H9 (cell line): ENCODE measurements at regions not wholly inside any gene's neighbourhood (a gene's known extent, or its start where the extent isn't known, plus 50 kb on each side); places are given as distances from the start of the nearest gene placed in this dataset.

Experiments
- DNase-seq: peaks from one replicate; pipeline ENCODE4 v3.0.0-alpha.2; 2017
- H2AFZ ChIP-seq: one replicate; pipeline ENCODE4 v1.6.1; 2013; ENCODE audit warnings: mild to moderate bottlenecking, low read length, control low read depth, moderate library complexity
- H2AK5ac ChIP-seq: 2 replicates; pipeline ENCODE4 v1.6.1; 2013; ENCODE audit warnings: low read length, control low read depth, mixed read lengths; ENCODE audit not compliant: insufficient read length
- H2BK120ac ChIP-seq: one replicate; pipeline ENCODE4 v1.6.1; 2013; ENCODE audit warnings: low read depth, mild to moderate bottlenecking, low read length, control low read depth, inconsistent platforms; ENCODE audit not compliant: poor library complexity, severe bottlenecking
- H2BK12ac ChIP-seq: 2 replicates; pipeline ENCODE4 v1.6.1; 2013; ENCODE audit warnings: low read length, control low read depth, mixed read lengths, low read depth; ENCODE audit not compliant: insufficient read length
- H2BK15ac ChIP-seq: 2 replicates; pipeline ENCODE4 v1.6.1; 2013; ENCODE audit warnings: low read depth, low read length, control low read depth
- H2BK20ac ChIP-seq: one replicate; pipeline ENCODE4 v1.6.1; 2013; ENCODE audit warnings: low read depth, mild to moderate bottlenecking, low read length, control low read depth, inconsistent platforms; ENCODE audit not compliant: poor library complexity, severe bottlenecking
- H2BK5ac ChIP-seq: 2 replicates; pipeline ENCODE4 v1.6.1; 2013; ENCODE audit warnings: low read length, control low read depth, mixed read lengths; ENCODE audit not compliant: insufficient read length
- H3K14ac ChIP-seq: 2 replicates; pipeline ENCODE4 v1.6.1; 2013; ENCODE audit warnings: low read length, control low read depth; ENCODE audit not compliant: insufficient read depth
- H3K18ac ChIP-seq: 2 replicates; pipeline ENCODE4 v1.6.1; 2013; ENCODE audit warnings: low read depth, mild to moderate bottlenecking, mixed read lengths, low read length, control low read depth; ENCODE audit not compliant: insufficient read length
- H3K23ac ChIP-seq: 2 replicates; pipeline ENCODE4 v1.6.1; 2013; ENCODE audit warnings: low read length, control low read depth, mixed read lengths, low read depth; ENCODE audit not compliant: insufficient read length
- H3K23me2 ChIP-seq: 2 replicates; pipeline ENCODE4 v1.6.1; 2013; ENCODE audit warnings: low read depth, mild to moderate bottlenecking, mixed read lengths, low read length, control low read depth; ENCODE audit not compliant: insufficient read length, poor library complexity, severe bottlenecking
- H3K27ac ChIP-seq: 2 replicates; pipeline ENCODE4 v1.5.1; 2013; ENCODE audit warnings: low read length, control low read depth, mixed read lengths, low read depth; ENCODE audit not compliant: insufficient read length
- H3K27me3 ChIP-seq: 2 replicates; pipeline ENCODE4 v1.6.1; 2013; ENCODE audit warnings: low read length, control low read depth, inconsistent platforms; ENCODE audit not compliant: insufficient read depth
- H3K4ac ChIP-seq: 2 replicates; pipeline ENCODE4 v1.6.1; 2013; ENCODE audit warnings: low read depth, mild to moderate bottlenecking, control low read depth, inconsistent platforms, low read length, moderate library complexity
- H3K4me1 ChIP-seq: 2 replicates; pipeline ENCODE4 v1.6.1; 2013; ENCODE audit warnings: low read length, control low read depth, inconsistent platforms; ENCODE audit not compliant: insufficient read depth
- H3K4me2 ChIP-seq: 2 replicates; pipeline ENCODE4 v1.6.1; 2013; ENCODE audit warnings: low read length, control low read depth, mixed read lengths; ENCODE audit not compliant: insufficient read length, insufficient read depth
- H3K56ac ChIP-seq: 2 replicates; pipeline ENCODE4 v1.6.1; 2013; ENCODE audit warnings: low read depth, mild to moderate bottlenecking, mixed read lengths, low read length, control low read depth; ENCODE audit not compliant: insufficient read length
- H3K79me1 ChIP-seq: 2 replicates; pipeline ENCODE4 v1.6.1; 2013; ENCODE audit warnings: low read depth, mild to moderate bottlenecking, moderate library complexity, low read length, control low read depth, inconsistent platforms; ENCODE audit not compliant: insufficient read depth, poor library complexity, severe bottlenecking
- H3K79me2 ChIP-seq: 2 replicates; pipeline ENCODE4 v1.6.1; 2013; ENCODE audit warnings: low read length, control low read depth, inconsistent platforms; ENCODE audit not compliant: insufficient read depth
- H3K9ac ChIP-seq: 2 replicates; pipeline ENCODE4 v1.6.1; 2013; ENCODE audit warnings: low read length, control low read depth, mixed read lengths; ENCODE audit not compliant: insufficient read length; ENCODE audit errors: extremely low read depth
- H3K9me3 ChIP-seq: one replicate; pipeline ENCODE4 v1.6.1; 2013; ENCODE audit warnings: low read depth, low read length, inconsistent platforms; ENCODE audit not compliant: control insufficient read depth
- H3T11ph ChIP-seq: one replicate; pipeline ENCODE4 v1.6.1; 2013; ENCODE audit warnings: mild to moderate bottlenecking, low read length, control low read depth, inconsistent platforms
- H4K20me1 ChIP-seq: one replicate; pipeline ENCODE4 v1.6.1; 2013; ENCODE audit not compliant: control insufficient read depth, insufficient read length, insufficient read depth
- H4K5ac ChIP-seq: 2 replicates; pipeline ENCODE4 v1.6.1; 2013; ENCODE audit warnings: low read depth, mild to moderate bottlenecking, mixed read lengths, low read length, control low read depth; ENCODE audit not compliant: insufficient read length
- H4K8ac ChIP-seq: replicated peaks from 2 replicates; pipeline ENCODE4 v1.6.1; 2013; ENCODE audit warnings: low read length, control low read depth, mixed read lengths, low read depth; ENCODE audit not compliant: insufficient read length
- H4K91ac ChIP-seq: 2 replicates; pipeline ENCODE4 v1.6.1; 2013; ENCODE audit warnings: low read depth, mild to moderate bottlenecking, moderate library complexity, mixed read lengths, low read length, control low read depth; ENCODE audit not compliant: insufficient read length
- H3K27ac Mint-ChIP-seq, 3 experiments: 2 replicates in 2 of 3; 3 replicates in 1 of 3; pipeline ENCODE4 v1.8.0; 2020 to 2021; ENCODE audit warnings: mixed read lengths in 3 of 3, mild to moderate bottlenecking in 1 of 3, moderate library complexity in 1 of 3
- H3K27me3 Mint-ChIP-seq: 2 replicates; pipeline ENCODE4 v1.8.0; 2021; ENCODE audit warnings: low read depth, mild to moderate bottlenecking, moderate library complexity, mixed read lengths
- H3K36me3 Mint-ChIP-seq, 3 experiments: 2 replicates in 2 of 3; 3 replicates in 1 of 3; pipeline ENCODE4 v1.8.0; 2020 to 2021; ENCODE audit warnings: low read depth in 3 of 3, mixed read lengths in 3 of 3; ENCODE audit not compliant: insufficient read depth in 1 of 3
- H3K4me1 Mint-ChIP-seq, 2 experiments: 2 replicates each; pipeline ENCODE4 v1.8.0; 2020; ENCODE audit warnings: mixed read lengths in 2 of 2
- H3K4me3 Mint-ChIP-seq, 2 experiments: 2 replicates in 1 of 2; 3 replicates in 1 of 2; pipeline ENCODE4 v1.8.0; 2020 to 2021; ENCODE audit warnings: mild to moderate bottlenecking in 2 of 2, mixed read lengths in 2 of 2, moderate library complexity in 1 of 2
- H3K9me3 Mint-ChIP-seq, 2 experiments: 2 replicates in 1 of 2; 3 replicates in 1 of 2; pipeline ENCODE4 v1.8.0; 2020; ENCODE audit warnings: mild to moderate bottlenecking in 2 of 2, mixed read lengths in 2 of 2, moderate library complexity in 1 of 2
- WGBS: extraction: QIAGEN DNeasy Blood & Tissue Kit; methylation state at CpG from one replicate; pipeline ENCODE4 v1.1.7; 2013; ENCODE audit warnings: missing lambda C conversion rate, low lambda C conversion rate, mixed read lengths; ENCODE audit not compliant: insufficient read length; ENCODE audit errors: extremely low coverage; 5-methylcytosine and 5-hydroxymethylcytosine counted together
- TF ChIP-seq, protein P1 (sequence below): fragments of 200-600 bp; sonication (generic); conservative IDR thresholded peaks from 3 replicates; pipeline ENCODE4 v1.8.0; 2021; ENCODE audit warnings: antibody characterized with exemption, mild to moderate bottlenecking

DNA sequence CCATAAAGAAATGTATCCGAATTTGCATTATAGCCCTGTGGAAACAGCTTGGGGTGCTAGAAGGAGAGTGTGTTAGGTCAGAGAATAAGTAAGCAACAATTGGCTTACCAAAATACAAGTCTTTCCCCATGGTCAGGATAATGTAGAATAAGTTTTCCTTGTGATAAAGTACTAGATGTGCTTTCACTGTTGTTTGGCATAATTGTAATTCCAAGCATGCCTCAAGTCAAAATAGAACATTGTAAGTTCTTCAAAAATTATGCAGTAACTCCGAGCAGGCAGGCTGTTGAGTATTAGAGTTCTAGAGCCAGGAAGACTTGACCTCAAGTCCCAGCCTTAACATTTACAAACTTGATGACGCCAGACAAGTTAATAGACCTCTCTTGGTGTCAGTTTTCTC lies 242.0 kb downstream of the TUSC7 start:
- WGBS = no CpG with 5 or more reads among the region's 3 CpGs
- no peaks in the 10 kb centered on the region for H3K27me3 Mint-ChIP-seq

More for the DNA sequence above, 242.0 kb downstream of the TUSC7 start:
- no peak overlapping the region for H3K27ac ChIP-seq
- no peak overlapping the region for H3K14ac ChIP-seq
- no peak overlapping the region for H2BK15ac ChIP-seq
- no peak overlapping the region for H3K18ac ChIP-seq
- H3K79me1 ChIP-seq = no peaks in the 10 kb centered on the region
- Mint-ChIP-seq H3K9me3 (no peaks in the 10 kb centered on the region), H3K36me3 (no peaks in the 10 kb centered on the region), H3K4me3 (no peak overlapping the region), H3K4me1 (peaks cover 6 to 13% of the 10 kb centered on the region in 2 experiments), H3K27ac (no peak overlapping the region)
- H3K23me2 ChIP-seq = no peaks in the 10 kb centered on the region
- H4K20me1 ChIP-seq = no peaks in the 10 kb centered on the region
- no peak overlapping the region for H2AK5ac ChIP-seq
- no peaks in the 10 kb centered on the region for H3K4me1 ChIP-seq
- no peak overlapping the region for H3K56ac ChIP-seq
- H3K4me2 ChIP-seq = no peak overlapping the region
- no peak overlapping the region for H2BK12ac ChIP-seq
- TF ChIP-seq, protein P1, sequence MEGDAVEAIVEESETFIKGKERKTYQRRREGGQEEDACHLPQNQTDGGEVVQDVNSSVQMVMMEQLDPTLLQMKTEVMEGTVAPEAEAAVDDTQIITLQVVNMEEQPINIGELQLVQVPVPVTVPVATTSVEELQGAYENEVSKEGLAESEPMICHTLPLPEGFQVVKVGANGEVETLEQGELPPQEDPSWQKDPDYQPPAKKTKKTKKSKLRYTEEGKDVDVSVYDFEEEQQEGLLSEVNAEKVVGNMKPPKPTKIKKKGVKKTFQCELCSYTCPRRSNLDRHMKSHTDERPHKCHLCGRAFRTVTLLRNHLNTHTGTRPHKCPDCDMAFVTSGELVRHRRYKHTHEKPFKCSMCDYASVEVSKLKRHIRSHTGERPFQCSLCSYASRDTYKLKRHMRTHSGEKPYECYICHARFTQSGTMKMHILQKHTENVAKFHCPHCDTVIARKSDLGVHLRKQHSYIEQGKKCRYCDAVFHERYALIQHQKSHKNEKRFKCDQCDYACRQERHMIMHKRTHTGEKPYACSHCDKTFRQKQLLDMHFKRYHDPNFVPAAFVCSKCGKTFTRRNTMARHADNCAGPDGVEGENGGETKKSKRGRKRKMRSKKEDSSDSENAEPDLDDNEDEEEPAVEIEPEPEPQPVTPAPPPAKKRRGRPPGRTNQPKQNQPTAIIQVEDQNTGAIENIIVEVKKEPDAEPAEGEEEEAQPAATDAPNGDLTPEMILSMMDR = no peak
- no peaks in the 10 kb centered on the region for H3K79me2 ChIP-seq
- no peak for DNase-seq
- no peaks in the 10 kb centered on the region for H3K27me3 ChIP-seq
- no peak overlapping the region for H4K8ac ChIP-seq
- no peak overlapping the region for H2AFZ ChIP-seq
- H3K4ac ChIP-seq = no peak overlapping the region
- H4K91ac ChIP-seq = no peak overlapping the region
- no peak overlapping the region for H2BK5ac ChIP-seq
- H4K5ac ChIP-seq = no peak overlapping the region
- H3K9ac ChIP-seq = no peak overlapping the region
- H3K9me3 ChIP-seq = no peaks in the 10 kb centered on the region
- no peak overlapping the region for H3T11ph ChIP-seq
- no peak overlapping the region for H2BK120ac ChIP-seq
- no peak overlapping the region for H2BK20ac ChIP-seq
- H3K23ac ChIP-seq = no peak overlapping the region
